ENCODE measurements at regions not wholly inside any gene's neighbourhood (a gene's known extent, or its start where the extent isn't known, plus 50 kb on each side); places are given as distances from the start of the nearest gene placed in this dataset.

- no peak for DNase-seq (ENCODE audit: extremely low spot score)
- Histone ChIP-seq H3K27ac (ENCODE audit: low read depth) (no peak overlapping the region), H3K4me1 (ENCODE audit: insufficient read depth) (no peaks in the 10 kb centered on the region), H3K4me3 (ENCODE audit: low read depth, low read length) (no peak overlapping the region), H3K36me3 (ENCODE audit: insufficient read depth) (no peaks in the 10 kb centered on the region)
- WGBS: 75% methylated on average over 2 of the region's 2 CpGs
Observed at GRCh38 chr11:23990346-23991164, 506.3 kb upstream of the LUZP2 start.

GRCh38 chr11:23991165-23991539, 505.7 kb upstream of the LUZP2 start:
- Histone ChIP-seq H3K4me1 (ENCODE audit: insufficient read depth) (no peaks in the 10 kb centered on the region), H3K4me3 (ENCODE audit: low read depth, low read length) (no peak overlapping the region), H3K27ac (ENCODE audit: low read depth) (no peak overlapping the region), H3K36me3 (ENCODE audit: insufficient read depth) (no peaks in the 10 kb centered on the region)
- WGBS: 35% methylated on average over 2 of the region's 2 CpGs
- DNase-seq (ENCODE audit: extremely low spot score): no peak

GRCh38 chr11:23995891-23996290, 501.0 kb upstream of the LUZP2 start:
- DNase-seq (ENCODE audit: extremely low spot score): no peak
- no peaks in the 10 kb centered on the region for H3K4me1 ChIP-seq (ENCODE audit: insufficient read depth)
- H3K4me3 ChIP-seq (ENCODE audit: low read depth, low read length): no peak overlapping the region

GRCh38 chr11:23997356-23997755, 499.5 kb upstream of the LUZP2 start:
- H3K4me1 ChIP-seq (ENCODE audit: insufficient read depth): no peaks in the 10 kb centered on the region
- 98% methylated on average over 1 of the region's 1 CpG for WGBS
- H3K36me3 ChIP-seq (ENCODE audit: insufficient read depth): no peaks in the 10 kb centered on the region
- H3K27ac ChIP-seq (ENCODE audit: low read depth): no peak overlapping the region
- no peak for DNase-seq (ENCODE audit: extremely low spot score)
- H3K4me3 ChIP-seq (ENCODE audit: low read depth, low read length): no peak overlapping the region

More at GRCh38 chr11:23995891-23996290, 501.0 kb upstream of the LUZP2 start:
- Histone ChIP-seq H3K27ac (ENCODE audit: low read depth) (no peak overlapping the region), H3K36me3 (ENCODE audit: insufficient read depth) (no peaks in the 10 kb centered on the region)

GRCh38 chr11:24005202-24005876, 491.5 kb upstream of the LUZP2 start:
- H3K27ac ChIP-seq (ENCODE audit: low read depth): no peak overlapping the region
- H3K4me1 ChIP-seq (ENCODE audit: insufficient read depth): no peaks in the 10 kb centered on the region
- no peak for DNase-seq (ENCODE audit: extremely low spot score)
- H3K36me3 ChIP-seq (ENCODE audit: insufficient read depth): no peaks in the 10 kb centered on the region
- H3K4me3 ChIP-seq (ENCODE audit: low read depth, low read length): no peak overlapping the region

- no peak overlapping the region for H3K4me3 ChIP-seq (ENCODE audit: low read depth, low read length)
- no peak for DNase-seq (ENCODE audit: extremely low spot score)
- no peak overlapping the region for H3K27ac ChIP-seq (ENCODE audit: low read depth)
- 89% methylated on average over 3 of the region's 3 CpGs for WGBS
- no peaks in the 10 kb centered on the region for H3K4me1 ChIP-seq (ENCODE audit: insufficient read depth)
- no peaks in the 10 kb centered on the region for H3K36me3 ChIP-seq (ENCODE audit: insufficient read depth)
Observed at GRCh38 chr11:24043842-24044241, 453.0 kb upstream of the LUZP2 start.

GRCh38 chr11:24046731-24047130, 450.1 kb upstream of the LUZP2 start:
- no peak overlapping the region for H3K27ac ChIP-seq (ENCODE audit: low read depth)
- WGBS: 75% methylated on average over 1 of the region's 1 CpG
- H3K4me3 ChIP-seq (ENCODE audit: low read depth, low read length): no peak overlapping the region

GRCh38 chr11:24056051-24056450, 440.8 kb upstream of the LUZP2 start:
- H3K4me1 ChIP-seq (ENCODE audit: insufficient read depth): no peaks in the 10 kb centered on the region
- no peaks in the 10 kb centered on the region for H3K36me3 ChIP-seq (ENCODE audit: insufficient read depth)
- H3K4me3 ChIP-seq (ENCODE audit: low read depth, low read length): no peak overlapping the region
- no peak overlapping the region for H3K27ac ChIP-seq (ENCODE audit: low read depth)
- no peak for DNase-seq (ENCODE audit: extremely low spot score)

More at GRCh38 chr11:24046731-24047130, 450.1 kb upstream of the LUZP2 start:
- no peaks in the 10 kb centered on the region for H3K36me3 ChIP-seq (ENCODE audit: insufficient read depth)
- DNase-seq (ENCODE audit: extremely low spot score): no peak
- no peaks in the 10 kb centered on the region for H3K4me1 ChIP-seq (ENCODE audit: insufficient read depth)

- Histone ChIP-seq H3K27ac (ENCODE audit: low read depth) (no peak overlapping the region), H3K4me3 (ENCODE audit: low read depth, low read length) (no peak overlapping the region), H3K36me3 (ENCODE audit: insufficient read depth) (no peaks in the 10 kb centered on the region), H3K4me1 (ENCODE audit: insufficient read depth) (no peaks in the 10 kb centered on the region)
- no peak for DNase-seq (ENCODE audit: extremely low spot score)
- WGBS: 96% methylated on average over 3 of the region's 3 CpGs
Observed at GRCh38 chr11:24060125-24060524, 436.7 kb upstream of the LUZP2 start.

- Histone ChIP-seq H3K4me1 (ENCODE audit: insufficient read depth) (no peaks in the 10 kb centered on the region), H3K4me3 (ENCODE audit: low read depth, low read length) (no peak overlapping the region), H3K27ac (ENCODE audit: low read depth) (no peak overlapping the region), H3K36me3 (ENCODE audit: insufficient read depth) (no peaks in the 10 kb centered on the region)
- whole genome bisulfite sequencing: 89% methylated on average over 6 of the region's 6 CpGs
- no peak for DNase-seq (ENCODE audit: extremely low spot score)
Observed at GRCh38 chr11:24064309-24064903, 432.4 kb upstream of the LUZP2 start.

GRCh38 chr11:24068197-24068596, 428.7 kb upstream of the LUZP2 start:
- no peak overlapping the region for H3K4me3 ChIP-seq (ENCODE audit: low read depth, low read length)
- no peak for DNase-seq (ENCODE audit: extremely low spot score)
- no peaks in the 10 kb centered on the region for H3K4me1 ChIP-seq (ENCODE audit: insufficient read depth)
- H3K36me3 ChIP-seq (ENCODE audit: insufficient read depth): no peaks in the 10 kb centered on the region
- no peak overlapping the region for H3K27ac ChIP-seq (ENCODE audit: low read depth)
- 57% methylated on average over 2 of the region's 2 CpGs for WGBS

GRCh38 chr11:24070435-24070834, 426.4 kb upstream of the LUZP2 start:
- WGBS: 94% methylated on average over 3 of the region's 3 CpGs
- H3K4me3 ChIP-seq (ENCODE audit: low read depth, low read length): no peak overlapping the region
- no peak overlapping the region for H3K27ac ChIP-seq (ENCODE audit: low read depth)
- DNase-seq (ENCODE audit: extremely low spot score): no peak
- no peaks in the 10 kb centered on the region for H3K4me1 ChIP-seq (ENCODE audit: insufficient read depth)
- no peaks in the 10 kb centered on the region for H3K36me3 ChIP-seq (ENCODE audit: insufficient read depth)

- Histone ChIP-seq H3K4me1 (ENCODE audit: insufficient read depth) (no peaks in the 10 kb centered on the region), H3K27ac (ENCODE audit: low read depth) (no peak overlapping the region), H3K4me3 (ENCODE audit: low read depth, low read length) (no peak overlapping the region), H3K36me3 (ENCODE audit: insufficient read depth) (no peaks in the 10 kb centered on the region)
- DNase-seq (ENCODE audit: extremely low spot score): no peak
- 47% methylated on average over 3 of the region's 3 CpGs for WGBS
Observed at GRCh38 chr11:24078018-24078417, 418.8 kb upstream of the LUZP2 start.

GRCh38 chr11:24082241-24082640, 414.6 kb upstream of the LUZP2 start:
- no peaks in the 10 kb centered on the region for H3K4me1 ChIP-seq (ENCODE audit: insufficient read depth)
- H3K36me3 ChIP-seq (ENCODE audit: insufficient read depth): no peaks in the 10 kb centered on the region
- no peak overlapping the region for H3K27ac ChIP-seq (ENCODE audit: low read depth)
- WGBS: 42% methylated on average over 1 of the region's 1 CpG
- DNase-seq (ENCODE audit: extremely low spot score): no peak
- H3K4me3 ChIP-seq (ENCODE audit: low read depth, low read length): no peak overlapping the region
